ENCODE measurements at regions not wholly inside any gene's neighbourhood (a gene's known extent, or its start where the extent isn't known, plus 50 kb on each side); places are given as distances from the start of the nearest gene placed in this dataset.
A peak's percentile ranks its signal among the peaks of the same experiment; 100 is the strongest.

DNA sequence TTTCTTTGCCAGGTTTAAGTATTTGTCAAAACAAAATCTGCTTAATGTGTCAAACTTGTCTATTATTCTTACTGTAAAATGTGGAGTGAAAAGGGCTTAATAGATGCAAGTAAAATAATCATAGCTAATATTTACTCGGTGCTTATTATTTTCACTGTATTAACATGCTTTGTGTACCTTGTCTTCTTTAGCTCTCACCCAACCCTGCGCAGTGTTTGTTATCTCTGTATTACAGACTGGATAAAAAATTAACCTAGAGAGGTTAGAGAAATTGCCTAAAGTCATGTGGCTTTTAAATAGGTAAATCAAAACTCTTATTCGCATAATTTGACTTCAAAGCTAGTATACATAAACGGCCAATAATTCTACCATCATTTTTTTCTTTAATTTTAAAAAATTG, 1864.8 kb downstream of the MAT2B start:
- H3K27me3 ChIP-seq, result no peaks in the 10 kb centered on the region
- H3K4me3 ChIP-seq, result no peak overlapping the region
- WGBS, 2 donors, result 11 to 14% methylated on average over 4 of the region's 4 CpGs
- H3K9me3 ChIP-seq, result no peaks in the 10 kb centered on the region
- H3K27ac ChIP-seq, result no peak overlapping the region
- FAIRE-seq, result no peak
- ATAC-seq, result peak in 3 of 4 donors; percentile 67 to 91 (median 81)
- H3K36me3 ChIP-seq, result no peaks in the 10 kb centered on the region
- intact Hi-C loops (cut with DNase I), result no loop called here
- peak in 1 of 6 donors; percentile 17 for DNase-seq
- H3K4me1 ChIP-seq, result peaks cover 0 to 10% (median 0%) of the 10 kb centered on the region in 3 donors
- TF ChIP-seq, protein P1, sequence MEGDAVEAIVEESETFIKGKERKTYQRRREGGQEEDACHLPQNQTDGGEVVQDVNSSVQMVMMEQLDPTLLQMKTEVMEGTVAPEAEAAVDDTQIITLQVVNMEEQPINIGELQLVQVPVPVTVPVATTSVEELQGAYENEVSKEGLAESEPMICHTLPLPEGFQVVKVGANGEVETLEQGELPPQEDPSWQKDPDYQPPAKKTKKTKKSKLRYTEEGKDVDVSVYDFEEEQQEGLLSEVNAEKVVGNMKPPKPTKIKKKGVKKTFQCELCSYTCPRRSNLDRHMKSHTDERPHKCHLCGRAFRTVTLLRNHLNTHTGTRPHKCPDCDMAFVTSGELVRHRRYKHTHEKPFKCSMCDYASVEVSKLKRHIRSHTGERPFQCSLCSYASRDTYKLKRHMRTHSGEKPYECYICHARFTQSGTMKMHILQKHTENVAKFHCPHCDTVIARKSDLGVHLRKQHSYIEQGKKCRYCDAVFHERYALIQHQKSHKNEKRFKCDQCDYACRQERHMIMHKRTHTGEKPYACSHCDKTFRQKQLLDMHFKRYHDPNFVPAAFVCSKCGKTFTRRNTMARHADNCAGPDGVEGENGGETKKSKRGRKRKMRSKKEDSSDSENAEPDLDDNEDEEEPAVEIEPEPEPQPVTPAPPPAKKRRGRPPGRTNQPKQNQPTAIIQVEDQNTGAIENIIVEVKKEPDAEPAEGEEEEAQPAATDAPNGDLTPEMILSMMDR (IDR thresholded peaks at IDR 0.05), result no peak

DNA sequence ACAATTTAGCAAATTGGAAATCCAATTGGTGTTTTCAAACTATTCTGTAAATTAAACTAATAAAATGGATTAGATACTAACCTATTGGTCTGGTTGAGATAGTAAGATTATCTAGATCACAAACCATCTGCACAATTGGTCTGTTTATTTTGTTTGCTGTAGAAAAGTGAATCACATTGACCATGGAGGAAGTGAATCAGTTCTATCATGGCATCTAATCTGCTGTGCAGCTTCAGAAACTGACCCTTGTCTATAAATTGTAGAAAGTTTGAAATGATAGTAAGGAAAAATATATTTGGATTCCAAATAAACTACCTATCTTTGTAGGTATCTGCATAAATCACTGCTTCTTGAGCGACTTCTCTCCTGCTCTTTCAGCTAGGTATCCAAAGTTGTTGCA, 1865.4 kb downstream of the MAT2B start:
- peaks cover 0 to 10% (median 0%) of the 10 kb centered on the region in 3 donors for H3K4me1 ChIP-seq
- DNase-seq (no peak), FAIRE-seq (no peak), ATAC-seq (no peak)
- H3K27me3 ChIP-seq, result no peaks in the 10 kb centered on the region
- no peaks in the 10 kb centered on the region for H3K36me3 ChIP-seq
- TF ChIP-seq, protein P1 (IDR thresholded peaks at IDR 0.05), result no peak
- WGBS, 2 donors, result 91 to 96% methylated on average over 1 of the region's 1 CpG
- no peak overlapping the region for H3K4me3 ChIP-seq
- intact Hi-C loops (cut with DNase I), result no loop called here
- H3K9me3 ChIP-seq, result no peaks in the 10 kb centered on the region
- H3K27ac ChIP-seq, result no peak overlapping the region

DNA sequence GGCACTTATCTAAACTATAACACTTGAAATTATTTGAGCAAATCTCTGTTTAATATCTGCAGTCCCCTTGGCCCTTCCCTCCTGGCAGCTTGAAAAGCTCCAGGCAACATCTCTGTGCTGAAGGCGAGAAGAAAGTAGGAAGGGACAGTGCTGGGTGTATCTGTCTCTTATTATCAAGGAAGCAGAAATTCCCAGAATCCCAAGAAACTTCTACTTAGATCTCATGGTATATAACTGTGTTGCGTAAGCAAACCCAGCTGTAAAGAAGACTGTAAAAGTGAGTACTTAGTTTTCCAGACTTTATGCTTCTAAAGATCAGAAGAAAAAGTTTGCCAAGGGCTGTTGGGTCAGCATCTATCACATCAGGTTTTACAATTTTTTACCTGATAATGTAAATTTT, 1869.8 kb downstream of the MAT2B start:
- no peak overlapping the region for H3K27ac ChIP-seq
- FAIRE-seq (no peak), DNase-seq (no peak), ATAC-seq (no peak)
- H3K9me3 ChIP-seq, result no peaks in the 10 kb centered on the region
- no peaks in the 10 kb centered on the region for H3K4me1 ChIP-seq
- no peaks in the 10 kb centered on the region for H3K27me3 ChIP-seq
- intact Hi-C loops (cut with DNase I), result no loop called here
- WGBS, 2 donors, result 87 to 92% methylated on average over 2 of the region's 2 CpGs
- no peaks in the 10 kb centered on the region for H3K36me3 ChIP-seq
- no peak overlapping the region for H3K4me3 ChIP-seq
- TF ChIP-seq, protein P1 (IDR thresholded peaks at IDR 0.05), result no peak

DNA sequence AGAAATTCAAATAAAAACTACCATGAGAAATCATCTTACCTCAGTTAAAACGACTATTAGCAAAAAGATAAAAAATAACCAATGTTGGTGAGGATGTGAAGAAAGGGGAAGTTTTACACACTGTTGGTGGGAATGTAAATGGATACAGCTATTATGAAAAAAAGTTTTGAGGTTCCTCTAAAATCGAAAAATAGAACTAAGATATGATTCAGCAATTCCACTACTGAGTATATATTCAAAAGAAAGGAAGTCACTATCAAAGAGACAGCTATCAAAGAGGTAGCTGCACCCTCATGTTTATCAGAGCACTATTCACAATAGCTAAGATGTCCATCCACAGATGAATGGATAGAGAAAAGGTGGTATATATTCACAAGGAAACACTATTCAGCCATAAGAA, 1888.4 kb downstream of the MAT2B start:
- no peaks in the 10 kb centered on the region for H3K36me3 ChIP-seq
- no peak overlapping the region for H3K4me3 ChIP-seq
- no peaks in the 10 kb centered on the region for H3K27me3 ChIP-seq
- H3K9me3 ChIP-seq, result no peaks in the 10 kb centered on the region
- intact Hi-C loops (cut with DNase I), result no loop called here
- 52 to 73% methylated on average over 2 of the region's 2 CpGs for WGBS, 2 donors
- ATAC-seq (no peak), DNase-seq (no peak), FAIRE-seq (no peak)
- H3K27ac ChIP-seq, result no peak overlapping the region
- TF ChIP-seq, protein P1 (IDR thresholded peaks at IDR 0.05), result no peak
- H3K4me1 ChIP-seq, result peaks cover 0 to 10% (median 8%) of the 10 kb centered on the region in 3 donors

DNA sequence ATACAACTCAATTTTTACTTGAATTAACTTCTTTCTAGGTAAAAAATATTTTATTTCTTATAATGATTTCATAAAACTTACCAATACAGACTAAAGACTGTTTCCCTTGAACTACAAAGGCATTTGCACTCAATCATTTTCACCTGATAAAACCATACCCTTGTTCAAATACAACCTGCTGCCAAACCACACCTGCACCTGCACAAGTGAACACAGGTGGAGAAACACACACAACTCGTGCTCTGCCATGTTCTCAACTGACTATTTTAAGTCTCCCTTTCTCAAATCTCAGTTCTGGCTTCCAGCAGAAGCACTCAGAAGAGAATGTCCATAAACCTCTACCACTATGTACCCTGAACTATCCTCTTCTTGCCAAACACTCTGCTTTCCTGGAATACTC, 1892.1 kb downstream of the MAT2B start:
- intact Hi-C loops (cut with DNase I), result no loop called here
- no peaks in the 10 kb centered on the region for H3K36me3 ChIP-seq
- DNase-seq (peak in 4 of 6 donors; percentile 34 to 77 (median 52)), FAIRE-seq (no peak), ATAC-seq (peak; percentile 96 to 100 (median 99))
- no peaks in the 10 kb centered on the region for H3K27me3 ChIP-seq
- H3K4me1 ChIP-seq, result peaks cover 0 to 10% (median 8%) of the 10 kb centered on the region in 3 donors
- peak overlapping the region in 1 of 4 donors; percentile 41 for H3K27ac ChIP-seq
- no peak overlapping the region for H3K4me3 ChIP-seq
- TF ChIP-seq, protein P1 (IDR thresholded peaks at IDR 0.05), result no peak
- WGBS, 2 donors, result 0 to 11% methylated on average over 1 of the region's 1 CpG
- H3K9me3 ChIP-seq, result no peaks in the 10 kb centered on the region

Measured in pancreas (tissue), 10 donors.